RPMI8226 (cell line): ENCODE measurements at regions not wholly inside any gene's neighbourhood (a gene's known extent, or its start where the extent isn't known, plus 50 kb on each side); places are given as distances from the start of the nearest gene placed in this dataset.

Source experiments
- DNase-seq: peaks from one replicate; pipeline ENCODE4 v3.0.0-alpha.2; 2015

- no peak for DNase-seq
Observed at GRCh38 chr13:80235166-80235966, 105.6 kb downstream of the SPRY2 start.

GRCh38 chr13:80227645-80228044 is 113.3 kb downstream of the SPRY2 start:
- no peak for DNase-seq

- DNase-seq: no peak
Observed at GRCh38 chr13:80226645-80227044, 114.3 kb downstream of the SPRY2 start.

GRCh38 chr13:80224468-80224867 is 116.5 kb downstream of the SPRY2 start:
- no peak for DNase-seq

- DNase-seq: no peak
Observed at GRCh38 chr13:80217614-80218456, 123.1 kb downstream of the SPRY2 start.

- DNase-seq: no peak
Observed at GRCh38 chr13:80215368-80215767, 125.6 kb downstream of the SPRY2 start.

- DNase-seq: no peak
Observed at GRCh38 chr13:80214521-80214991, 126.4 kb downstream of the SPRY2 start.

GRCh38 chr13:80214050-80214449 is 126.9 kb downstream of the SPRY2 start:
- DNase-seq: no peak

- DNase-seq: no peak
Observed at GRCh38 chr13:80213201-80213600, 127.7 kb downstream of the SPRY2 start.

GRCh38 chr13:80211566-80211965 is 129.4 kb downstream of the SPRY2 start:
- DNase-seq: no peak

- DNase-seq: no peak
Observed at GRCh38 chr13:80204642-80205041, 136.3 kb downstream of the SPRY2 start.

GRCh38 chr13:80203496-80203895 is 137.4 kb downstream of the SPRY2 start:
- no peak for DNase-seq

GRCh38 chr13:80201694-80202468 is 139.0 kb downstream of the SPRY2 start:
- DNase-seq: no peak

- DNase-seq: no peak
Observed at GRCh38 chr13:80199585-80200292, 141.2 kb downstream of the SPRY2 start.

GRCh38 chr13:80199067-80199466 is 141.9 kb downstream of the SPRY2 start:
- no peak for DNase-seq

- no peak for DNase-seq
Observed at GRCh38 chr13:80196756-80197155, 144.2 kb downstream of the SPRY2 start.

- no peak for DNase-seq
Observed at GRCh38 chr13:80195649-80196048, 145.3 kb downstream of the SPRY2 start.

GRCh38 chr13:80189889-80190597 is 150.9 kb downstream of the SPRY2 start:
- no peak for DNase-seq

- no peak for DNase-seq
Observed at GRCh38 chr13:80180740-80181355, 160.1 kb downstream of the SPRY2 start.

- DNase-seq: no peak
Observed at GRCh38 chr13:80177327-80177726, 163.6 kb downstream of the SPRY2 start.

GRCh38 chr13:80173224-80173623 is 167.7 kb downstream of the SPRY2 start:
- DNase-seq: peak; percentile 7
